MCF 10A (cell line): ENCODE measurements at regions not wholly inside any gene's neighbourhood (a gene's known extent, or its start where the extent isn't known, plus 50 kb on each side); places are given as distances from the start of the nearest gene placed in this dataset.
"Not testable (repeated sequence)": the region's sequence is repeated elsewhere in the genome, so short reads cannot be mapped to it uniquely, and the experiment has no call there.

Experiments used
- BruUV-seq: library from RNA; stranded (reverse); fragments of 400-500 nt; replicated peaks from 2 replicates; lab custom pipeline; 2021; lab: Mats Ljungman, UMichigan
- CTCF ChIA-PET: fragments of 300-600 bp; sonication (Branson Sonifier 250); formaldehyde crosslinking; extraction: SDS; loops from one replicate; lab custom pipeline; 2021; ENCODE audit warnings: antibody characterized with exemption, inconsistent platforms; lab: Yijun Ruan, JAX
- POLR2A ChIA-PET: fragments of 300-600, 350-650 bp; sonication (Branson Sonifier 250); formaldehyde crosslinking; extraction: SDS; loops from one replicate; lab custom pipeline; 2020; ENCODE audit warnings: antibody characterized with exemption, inconsistent platforms; lab: Yijun Ruan, JAX
- DNase-seq: peaks from one replicate; pipeline ENCODE4 v3.0.0-alpha.2; 2018; ENCODE audit not compliant: unreplicated experiment
- H3K27ac Mint-ChIP-seq: one replicate; pipeline ENCODE4 v1.8.0; 2022; ENCODE audit warnings: mild to moderate bottlenecking, low read depth, mixed read lengths; ENCODE audit not compliant: unreplicated experiment
- H3K27me3 Mint-ChIP-seq: one replicate; pipeline ENCODE4 v1.8.0; 2022; ENCODE audit warnings: mixed read lengths; ENCODE audit not compliant: insufficient read depth, unreplicated experiment
- H3K36me3 Mint-ChIP-seq: one replicate; pipeline ENCODE4 v1.8.0; 2022; ENCODE audit warnings: mild to moderate bottlenecking, moderate library complexity, mixed read lengths; ENCODE audit not compliant: insufficient read depth, unreplicated experiment
- H3K4me1 Mint-ChIP-seq: one replicate; pipeline ENCODE4 v1.8.0; 2022; ENCODE audit warnings: mixed read lengths; ENCODE audit not compliant: insufficient read depth, unreplicated experiment
- H3K4me3 Mint-ChIP-seq: one replicate; pipeline ENCODE4 v1.8.0; 2022; ENCODE audit warnings: mild to moderate bottlenecking, moderate library complexity, mixed read lengths; ENCODE audit not compliant: unreplicated experiment
- H3K9me3 Mint-ChIP-seq: one replicate; pipeline ENCODE4 v1.8.0; 2022; ENCODE audit warnings: mixed read lengths; ENCODE audit not compliant: unreplicated experiment
- CTCF ChIP-seq: fragments of 200-600 bp; IDR thresholded peaks from one replicate; pipeline ENCODE4 v1.8.0; 2022; ENCODE audit warnings: antibody characterized with exemption, mild to moderate bottlenecking; ENCODE audit not compliant: unreplicated experiment
- intact Hi-C: fragments of 100-400 bp; cut with micrococcal nuclease; formaldehyde crosslinking; loops from 2 replicates; pipeline ENCODE4 v1.14.1; 2022

- ChIA-PET CTCF (interaction anchor here (0.7 kb wide), 1 partner anchor 54 kb away, joined by 3 read pairs; no protein-coding TSS in a partner anchor), POLR2A (no interaction called here)
- no peak overlapping the region for H3K4me3 Mint-ChIP-seq
- no peaks in the 10 kb centered on the region for H3K36me3 Mint-ChIP-seq
- TF ChIP-seq CTCF, result no peak
- no peaks in the 10 kb centered on the region for H3K9me3 Mint-ChIP-seq
- no peaks in the 10 kb centered on the region for H3K27me3 Mint-ChIP-seq
- intact Hi-C loops, result no loop called here
- no peak for DNase-seq
- no peak overlapping the region for H3K27ac Mint-ChIP-seq
- no TSS peak for BruUV-seq
- H3K4me1 Mint-ChIP-seq, result no peaks in the 10 kb centered on the region
Measured at GRCh38 chr3:94402126-94402525, 339.3 kb downstream of the NSUN3 start.

- Mint-ChIP-seq H3K36me3 (no peaks in the 10 kb centered on the region), H3K9me3 (no peaks in the 10 kb centered on the region), H3K27ac (no peak overlapping the region), H3K4me3 (no peak overlapping the region), H3K4me1 (no peaks in the 10 kb centered on the region), H3K27me3 (no peaks in the 10 kb centered on the region)
- no TSS peak for BruUV-seq
- intact Hi-C loops, result no loop called here
- TF ChIP-seq CTCF, result no peak
- POLR2A ChIA-PET, result no interaction called here
- CTCF ChIA-PET, result interaction anchor here (1.4 kb wide), 1 partner anchor 171 kb away, joined by 3 read pairs; no protein-coding TSS in a partner anchor
- DNase-seq, result peak; percentile 13
Measured at GRCh38 chr3:94405258-94406035, 342.6 kb downstream of the NSUN3 start.

- Mint-ChIP-seq H3K4me1 (no peaks in the 10 kb centered on the region), H3K9me3 (no peaks in the 10 kb centered on the region), H3K4me3 (no peak overlapping the region), H3K27ac (no peak overlapping the region), H3K36me3 (no peaks in the 10 kb centered on the region), H3K27me3 (no peaks in the 10 kb centered on the region)
- ChIA-PET POLR2A (interaction anchor here (1.0 kb wide), 1 partner anchor 112 kb away, joined by 5 read pairs; no protein-coding TSS in a partner anchor), CTCF (interaction anchor here (1.4 kb wide), 1 partner anchor 172 kb away, joined by 3 read pairs; no protein-coding TSS in a partner anchor)
- TF ChIP-seq CTCF, result no peak
- DNase-seq, result no peak
- intact Hi-C loops, result no loop called here
- BruUV-seq, result no TSS peak
Measured at GRCh38 chr3:94406595-94406994, 343.7 kb downstream of the NSUN3 start.

- H3K9me3 Mint-ChIP-seq, H3K27ac Mint-ChIP-seq, CTCF ChIA-PET, intact Hi-C loops, H3K4me3 Mint-ChIP-seq, BruUV-seq, DNase-seq, H3K27me3 Mint-ChIP-seq, H3K36me3 Mint-ChIP-seq: not testable (repeated sequence)
- POLR2A ChIA-PET, result interaction anchor here (0.6 to 0.7 kb wide), 2 partner anchors 20 to 830 kb away, joined by 3 read pairs; no protein-coding TSS in a partner anchor
- peaks cover 19% of the 10 kb centered on the region for H3K4me1 Mint-ChIP-seq
Measured at GRCh38 chr3:94412936-94413335, 350.1 kb downstream of the NSUN3 start.
